ENCODE measurements at regions not wholly inside any gene's neighbourhood (a gene's known extent, or its start where the extent isn't known, plus 50 kb on each side); places are given as distances from the start of the nearest gene placed in this dataset.

DNA sequence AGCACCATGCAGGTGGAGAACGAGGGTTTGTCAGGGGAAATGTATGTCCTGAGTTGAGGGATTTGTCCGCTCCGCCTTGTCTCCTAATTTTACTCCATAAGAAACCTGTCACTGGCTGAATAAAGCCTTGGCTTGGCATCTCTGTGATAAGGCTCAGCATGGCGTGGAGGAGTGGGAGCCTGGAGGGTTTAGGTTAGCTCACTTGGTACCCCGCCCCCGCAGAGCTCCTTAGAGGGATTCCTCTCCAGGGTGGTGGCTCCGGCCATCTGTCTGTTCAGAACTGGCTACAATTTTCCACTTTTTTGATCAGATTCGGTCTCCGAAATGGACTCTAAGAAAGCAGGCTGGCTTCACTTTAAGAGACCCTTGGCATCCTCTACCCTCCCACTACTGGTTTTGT lies 192.2 kb upstream of the SYNDIG1 start:
- TF ChIP-seq, protein P1, sequence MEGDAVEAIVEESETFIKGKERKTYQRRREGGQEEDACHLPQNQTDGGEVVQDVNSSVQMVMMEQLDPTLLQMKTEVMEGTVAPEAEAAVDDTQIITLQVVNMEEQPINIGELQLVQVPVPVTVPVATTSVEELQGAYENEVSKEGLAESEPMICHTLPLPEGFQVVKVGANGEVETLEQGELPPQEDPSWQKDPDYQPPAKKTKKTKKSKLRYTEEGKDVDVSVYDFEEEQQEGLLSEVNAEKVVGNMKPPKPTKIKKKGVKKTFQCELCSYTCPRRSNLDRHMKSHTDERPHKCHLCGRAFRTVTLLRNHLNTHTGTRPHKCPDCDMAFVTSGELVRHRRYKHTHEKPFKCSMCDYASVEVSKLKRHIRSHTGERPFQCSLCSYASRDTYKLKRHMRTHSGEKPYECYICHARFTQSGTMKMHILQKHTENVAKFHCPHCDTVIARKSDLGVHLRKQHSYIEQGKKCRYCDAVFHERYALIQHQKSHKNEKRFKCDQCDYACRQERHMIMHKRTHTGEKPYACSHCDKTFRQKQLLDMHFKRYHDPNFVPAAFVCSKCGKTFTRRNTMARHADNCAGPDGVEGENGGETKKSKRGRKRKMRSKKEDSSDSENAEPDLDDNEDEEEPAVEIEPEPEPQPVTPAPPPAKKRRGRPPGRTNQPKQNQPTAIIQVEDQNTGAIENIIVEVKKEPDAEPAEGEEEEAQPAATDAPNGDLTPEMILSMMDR (IDR thresholded peaks at IDR 0.05) = no peak
- no peak for TF ChIP-seq POLR2A (IDR thresholded peaks at IDR 0.05)
